ENCODE measurements at regions not wholly inside any gene's neighbourhood (a gene's known extent, or its start where the extent isn't known, plus 50 kb on each side); places are given as distances from the start of the nearest gene placed in this dataset.

DNA sequence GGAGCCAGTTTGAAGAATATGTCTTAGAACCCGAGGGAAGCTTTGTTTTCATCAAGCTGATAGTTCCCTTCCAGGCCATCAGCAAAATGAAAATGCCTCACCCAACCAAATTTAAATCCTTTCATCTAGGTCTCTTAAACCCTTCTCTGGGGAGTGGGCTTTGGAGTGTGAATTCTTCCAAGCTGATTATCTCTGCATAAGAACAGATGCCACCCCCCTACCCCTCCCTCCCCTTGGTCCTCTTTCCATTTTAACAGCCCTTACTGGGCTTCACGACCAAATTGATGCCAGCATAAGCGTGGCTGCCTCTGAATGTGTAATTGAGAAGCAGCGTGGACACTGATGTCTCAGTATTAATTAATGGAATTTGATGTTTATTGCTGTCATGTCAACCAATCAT, 509.7 kb upstream of the CLINT1 start:
- H3K4me2 ChIP-seq = no peak overlapping the region
- H3K9me2 ChIP-seq (replicated peaks; ENCODE audit: insufficient read depth) = no peaks in the 10 kb centered on the region
- TF ChIP-seq EZH2 (IDR thresholded peaks at IDR 0.05; ENCODE audit: borderline replicate concordance) (no peak), EZH2phosphoT487 (IDR thresholded peaks at IDR 0.05; ENCODE audit: low read depth, severe bottlenecking, unreplicated experiment) (no peak)
- TF ChIP-seq, protein P1, sequence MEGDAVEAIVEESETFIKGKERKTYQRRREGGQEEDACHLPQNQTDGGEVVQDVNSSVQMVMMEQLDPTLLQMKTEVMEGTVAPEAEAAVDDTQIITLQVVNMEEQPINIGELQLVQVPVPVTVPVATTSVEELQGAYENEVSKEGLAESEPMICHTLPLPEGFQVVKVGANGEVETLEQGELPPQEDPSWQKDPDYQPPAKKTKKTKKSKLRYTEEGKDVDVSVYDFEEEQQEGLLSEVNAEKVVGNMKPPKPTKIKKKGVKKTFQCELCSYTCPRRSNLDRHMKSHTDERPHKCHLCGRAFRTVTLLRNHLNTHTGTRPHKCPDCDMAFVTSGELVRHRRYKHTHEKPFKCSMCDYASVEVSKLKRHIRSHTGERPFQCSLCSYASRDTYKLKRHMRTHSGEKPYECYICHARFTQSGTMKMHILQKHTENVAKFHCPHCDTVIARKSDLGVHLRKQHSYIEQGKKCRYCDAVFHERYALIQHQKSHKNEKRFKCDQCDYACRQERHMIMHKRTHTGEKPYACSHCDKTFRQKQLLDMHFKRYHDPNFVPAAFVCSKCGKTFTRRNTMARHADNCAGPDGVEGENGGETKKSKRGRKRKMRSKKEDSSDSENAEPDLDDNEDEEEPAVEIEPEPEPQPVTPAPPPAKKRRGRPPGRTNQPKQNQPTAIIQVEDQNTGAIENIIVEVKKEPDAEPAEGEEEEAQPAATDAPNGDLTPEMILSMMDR (IDR thresholded peaks at IDR 0.05; ENCODE audit: poor library complexity) = no peak
- H3K36me3 ChIP-seq (replicated peaks; ENCODE audit: insufficient read depth, low read depth) = no peaks in the 10 kb centered on the region
- no peaks in the 10 kb centered on the region for H3K4me1 ChIP-seq (ENCODE audit: insufficient read depth)
- no peaks in the 10 kb centered on the region for H4K20me1 ChIP-seq (ENCODE audit: insufficient read depth, poor library complexity, severe bottlenecking)
- H3K79me2 ChIP-seq = no peaks in the 10 kb centered on the region
- 80% methylated on average over 4 of the region's 4 CpGs for WGBS (ENCODE audit: low lambda C conversion rate, missing lambda C conversion rate)
- no peak for DNase-seq (ENCODE audit: low spot score)
- no peak overlapping the region for H2AFZ ChIP-seq
- no peaks in the 10 kb centered on the region for H3K27me3 ChIP-seq
- no peaks in the 10 kb centered on the region for H3K9me3 ChIP-seq (ENCODE audit: low read depth)
- H3K4me3 ChIP-seq = no peak overlapping the region
- no peak overlapping the region for H3K27ac ChIP-seq

- no peaks in the 10 kb centered on the region for H4K20me1 ChIP-seq (ENCODE audit: insufficient read depth, poor library complexity, severe bottlenecking)
- no peaks in the 10 kb centered on the region for H3K36me3 ChIP-seq (replicated peaks; ENCODE audit: insufficient read depth, low read depth)
- TF ChIP-seq EZH2 (IDR thresholded peaks at IDR 0.05; ENCODE audit: borderline replicate concordance) (no peak), EZH2phosphoT487 (IDR thresholded peaks at IDR 0.05; ENCODE audit: low read depth, severe bottlenecking, unreplicated experiment) (no peak)
- TF ChIP-seq, protein P1 (IDR thresholded peaks at IDR 0.05; ENCODE audit: poor library complexity) = no peak
- no peak overlapping the region for H3K4me3 ChIP-seq
- no peak for DNase-seq (ENCODE audit: low spot score)
- 35% methylated on average over 4 of the region's 4 CpGs for WGBS (ENCODE audit: low lambda C conversion rate, missing lambda C conversion rate)
- H3K4me1 ChIP-seq (ENCODE audit: insufficient read depth) = no peaks in the 10 kb centered on the region
- no peaks in the 10 kb centered on the region for H3K9me2 ChIP-seq (replicated peaks; ENCODE audit: insufficient read depth)
- no peaks in the 10 kb centered on the region for H3K27me3 ChIP-seq
- H3K79me2 ChIP-seq = no peaks in the 10 kb centered on the region
- H3K9me3 ChIP-seq (ENCODE audit: low read depth) = no peaks in the 10 kb centered on the region
- H2AFZ ChIP-seq = no peak overlapping the region
- H3K4me2 ChIP-seq = no peak overlapping the region
- no peak overlapping the region for H3K27ac ChIP-seq
Measured at GRCh38 chr5:158364367-158364766, 505.4 kb upstream of the CLINT1 start.

DNA sequence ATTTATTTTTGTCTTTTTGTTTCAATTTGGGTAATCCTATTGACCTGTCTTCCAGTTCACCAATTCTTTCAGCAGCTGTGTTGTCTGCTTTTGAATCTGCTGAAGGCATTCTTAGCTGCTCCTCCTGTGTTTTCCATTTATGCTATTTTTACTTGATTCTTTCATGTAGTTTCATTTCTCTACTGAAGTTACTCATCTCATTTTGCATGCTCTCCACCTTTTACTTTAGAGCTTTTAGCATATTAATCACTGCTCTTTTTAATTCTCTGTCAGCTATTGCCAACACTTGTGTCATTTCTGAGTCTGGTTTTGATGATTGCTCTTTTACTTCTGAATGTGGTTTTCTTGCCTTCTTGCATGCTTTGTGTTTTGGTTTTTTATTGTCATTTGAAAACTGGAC, 496.0 kb upstream of the CLINT1 start:
- Histone ChIP-seq H3K4me3 (no peak overlapping the region), H2AFZ (no peak overlapping the region), H3K27me3 (no peaks in the 10 kb centered on the region), H3K9me3 (ENCODE audit: low read depth) (no peaks in the 10 kb centered on the region), H4K20me1 (ENCODE audit: insufficient read depth, poor library complexity, severe bottlenecking) (no peaks in the 10 kb centered on the region), H3K4me1 (ENCODE audit: insufficient read depth) (no peaks in the 10 kb centered on the region), H3K9me2 (replicated peaks; ENCODE audit: insufficient read depth) (no peaks in the 10 kb centered on the region), H3K4me2 (no peak overlapping the region), H3K36me3 (replicated peaks; ENCODE audit: insufficient read depth, low read depth) (no peaks in the 10 kb centered on the region), H3K27ac (no peak overlapping the region), H3K79me2 (no peaks in the 10 kb centered on the region)
- no peak for DNase-seq (ENCODE audit: low spot score)
- TF ChIP-seq EZH2phosphoT487 (IDR thresholded peaks at IDR 0.05; ENCODE audit: low read depth, severe bottlenecking, unreplicated experiment) (no peak), EZH2 (IDR thresholded peaks at IDR 0.05; ENCODE audit: borderline replicate concordance) (no peak)
- TF ChIP-seq, protein P1 (IDR thresholded peaks at IDR 0.05; ENCODE audit: poor library complexity) = no peak
